ENCODE measurements at regions not wholly inside any gene's neighbourhood (a gene's known extent, or its start where the extent isn't known, plus 50 kb on each side); places are given as distances from the start of the nearest gene placed in this dataset.
"Not testable (repeated sequence)": the region's sequence is repeated elsewhere in the genome, so short reads cannot be mapped to it uniquely, and the experiment has no call there.

DNA sequence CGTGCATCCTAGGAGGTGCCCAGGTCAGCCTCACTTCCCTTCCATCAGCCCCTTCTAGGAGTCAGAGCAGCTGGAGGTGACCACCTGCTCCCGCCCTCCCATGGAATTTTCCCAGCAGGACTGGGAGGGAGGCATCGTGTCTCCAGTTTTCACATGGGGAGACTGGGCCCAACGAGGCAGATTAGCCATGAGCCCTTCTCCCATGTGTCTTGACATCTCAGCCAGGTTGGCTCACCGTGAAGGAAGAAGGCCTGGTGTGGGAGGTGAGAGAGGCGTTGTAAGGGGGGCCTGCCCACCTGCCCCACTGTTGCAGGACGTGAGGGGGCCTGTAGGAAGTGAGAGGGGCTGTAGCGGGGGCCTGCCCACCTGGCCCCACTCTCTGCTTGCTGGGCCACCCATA, 1521.4 kb downstream of the BRD1 start:
- no peak for DNase-seq (ENCODE audit: low read depth, low spot score)

GRCh38 chr22:48305726-48306235, 1521.9 kb downstream of the BRD1 start:
- no peak overlapping the region for H3K4me3 ChIP-seq (ENCODE audit: low read length)
- DNase-seq (ENCODE audit: low read depth, low spot score) = no peak

More for the DNA sequence above, 1521.4 kb downstream of the BRD1 start:
- H3K4me3 ChIP-seq (ENCODE audit: low read length) = no peak overlapping the region

- H3K4me3 ChIP-seq (ENCODE audit: low read length) = no peak overlapping the region
- DNase-seq (ENCODE audit: low read depth, low spot score) = no peak
These were observed 1524.3 kb downstream of the BRD1 start for GRCh38 chr22:48303369-48303725.

DNA sequence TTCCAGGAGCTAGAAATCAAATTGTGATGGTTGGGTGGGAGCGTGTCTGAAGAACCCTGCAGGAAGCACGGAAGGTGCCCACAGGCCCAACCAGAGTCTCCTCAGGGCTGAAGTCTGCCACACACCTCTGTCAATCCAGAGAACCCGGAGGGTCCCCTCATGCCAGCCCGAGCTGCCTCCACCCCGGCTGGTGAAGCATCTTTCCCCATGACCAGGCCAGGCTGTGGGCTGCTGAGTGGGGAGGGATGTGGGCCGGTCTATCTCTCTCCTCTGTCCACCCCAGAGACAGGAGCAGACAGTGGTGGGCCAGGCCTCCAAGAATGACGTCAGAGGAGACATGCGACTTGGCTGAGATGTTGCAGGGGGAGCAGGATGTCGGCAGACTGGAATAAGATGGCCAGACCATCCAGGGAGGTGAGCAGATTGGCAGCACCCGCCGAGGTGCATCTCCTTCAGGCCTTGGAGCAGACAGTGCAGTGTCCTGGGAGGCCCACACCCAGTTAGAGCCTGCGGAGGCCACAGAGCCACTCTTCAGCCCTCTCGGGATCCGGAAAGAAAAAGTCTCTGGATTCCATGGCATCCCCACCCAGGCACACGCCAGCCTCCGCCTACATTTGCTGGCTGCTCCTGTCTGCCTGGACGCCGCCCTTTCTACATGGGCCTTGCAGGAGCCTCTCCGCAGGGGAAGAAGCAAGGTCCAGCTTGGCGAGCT, 1524.9 kb downstream of the BRD1 start:
- no peak for DNase-seq (ENCODE audit: low read depth, low spot score)

GRCh38 chr22:48301908-48302307, 1525.8 kb downstream of the BRD1 start:
- DNase-seq (ENCODE audit: low read depth, low spot score) = no peak

More for the DNA sequence above, 1524.9 kb downstream of the BRD1 start:
- no peak overlapping the region for H3K4me3 ChIP-seq (ENCODE audit: low read length)

GRCh38 chr22:48301421-48301820, 1526.3 kb downstream of the BRD1 start:
- DNase-seq (ENCODE audit: low read depth, low spot score) = no peak
- H3K4me3 ChIP-seq (ENCODE audit: low read length) = no peak overlapping the region

More at GRCh38 chr22:48301908-48302307, 1525.8 kb downstream of the BRD1 start:
- no peak overlapping the region for H3K4me3 ChIP-seq (ENCODE audit: low read length)

DNA sequence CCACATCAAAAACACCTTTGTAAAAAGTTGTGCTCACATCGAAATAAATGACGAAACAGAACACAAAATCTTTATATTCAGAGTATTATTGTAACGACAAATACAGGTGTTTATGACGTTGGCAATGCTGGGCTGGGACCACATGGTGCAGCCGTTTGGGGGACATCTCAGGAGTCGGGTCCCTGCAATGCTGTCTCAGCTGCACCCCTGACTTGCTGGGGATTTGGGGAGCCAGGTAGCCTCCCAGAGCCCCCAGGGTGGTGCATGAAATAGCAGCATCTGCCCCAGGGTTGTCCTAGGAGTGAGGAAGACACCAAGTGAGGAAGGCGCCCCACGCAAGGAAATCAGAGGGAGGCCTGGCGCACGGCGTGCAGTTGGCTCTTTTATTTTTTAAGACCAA, 1526.8 kb downstream of the BRD1 start:
- DNase-seq (ENCODE audit: low read depth, low spot score) = no peak
- H3K4me3 ChIP-seq (ENCODE audit: low read length) = no peak overlapping the region

DNA sequence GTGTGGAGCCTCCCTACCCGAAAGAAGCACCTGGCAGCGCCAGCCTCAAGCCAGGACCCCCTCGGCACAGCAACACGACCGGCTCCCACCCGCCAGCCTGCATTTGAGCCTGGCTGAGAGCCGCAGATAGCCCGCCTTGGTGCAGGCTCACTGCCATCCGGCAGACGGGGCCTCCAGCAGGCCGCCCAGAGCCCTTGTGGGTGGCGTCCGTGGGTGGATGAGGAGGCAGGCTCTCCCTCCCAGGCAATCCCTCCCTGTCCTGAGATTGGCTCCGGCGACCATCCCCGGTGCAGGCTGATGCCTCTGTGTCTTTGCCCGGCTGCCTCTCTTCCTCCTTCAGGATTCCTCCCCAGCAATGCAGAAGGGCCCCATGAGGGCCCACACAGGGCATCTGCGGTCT, 1527.9 kb downstream of the BRD1 start:
- no peak for DNase-seq (ENCODE audit: low read depth, low spot score)

GRCh38 chr22:48299124-48299523, 1528.5 kb downstream of the BRD1 start:
- no peak for DNase-seq (ENCODE audit: low read depth, low spot score)
- no peak overlapping the region for H3K4me3 ChIP-seq (ENCODE audit: low read length)

More for the DNA sequence above, 1527.9 kb downstream of the BRD1 start:
- H3K4me3 ChIP-seq (ENCODE audit: low read length) = no peak overlapping the region

DNA sequence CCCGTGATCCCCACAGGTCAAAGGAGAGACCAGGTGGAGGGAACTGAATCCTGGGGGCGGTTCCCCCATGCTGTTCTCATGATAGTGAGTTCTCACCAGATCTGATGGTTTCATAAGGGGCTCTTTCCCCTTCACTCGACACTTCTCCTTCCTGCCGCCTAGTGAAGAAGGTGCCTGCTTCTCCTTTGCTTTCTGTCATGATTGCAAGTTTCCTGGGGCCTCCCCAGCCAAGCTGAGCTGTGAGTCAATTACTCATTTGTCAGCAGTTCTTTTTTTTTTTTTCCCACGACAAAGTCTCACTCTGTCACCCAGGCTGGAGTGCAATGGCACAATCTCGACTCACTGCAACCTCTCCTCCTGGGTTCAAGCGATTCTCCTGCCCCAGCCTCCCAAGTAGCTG, 1530.4 kb downstream of the BRD1 start:
- no peak overlapping the region for H3K4me3 ChIP-seq (ENCODE audit: low read length)
- no peak for DNase-seq (ENCODE audit: low read depth, low spot score)

GRCh38 chr22:48289954-48290353, 1527.5 kb downstream of the TBC1D22A start:
- not testable (repeated sequence) for H3K4me3 ChIP-seq (ENCODE audit: low read length); DNase-seq (ENCODE audit: low read depth, low spot score)

DNA sequence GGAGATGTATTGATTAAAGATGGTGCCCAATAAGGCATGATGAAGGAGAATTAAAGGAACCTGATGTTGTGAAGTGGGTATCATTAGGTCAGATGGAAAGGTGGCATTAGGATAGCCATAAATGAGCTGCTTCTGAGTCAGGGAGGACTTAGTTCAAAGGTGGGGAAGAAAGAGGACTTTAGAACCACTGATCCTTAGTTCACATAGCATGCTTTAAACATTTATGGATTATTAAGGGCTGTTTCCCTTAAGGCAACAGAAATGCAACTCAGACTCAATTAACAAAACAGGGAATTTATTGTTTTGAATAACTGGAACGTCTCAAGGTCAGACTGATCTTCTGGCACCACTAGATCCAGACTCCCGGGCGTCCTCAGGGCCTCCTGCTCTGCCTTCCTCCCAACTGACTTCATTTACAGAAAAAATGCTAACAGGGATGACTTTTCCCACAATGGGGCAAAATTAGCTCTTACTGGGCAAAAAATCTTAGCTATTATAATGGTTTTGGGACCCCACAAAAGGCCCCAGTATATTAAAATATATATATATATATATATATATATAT, 1526.0 kb downstream of the TBC1D22A start:
- no peak for DNase-seq (ENCODE audit: low read depth, low spot score)
- H3K4me3 ChIP-seq (ENCODE audit: low read length) = no peak overlapping the region

- no peak overlapping the region for H3K4me3 ChIP-seq (ENCODE audit: low read length)
- no peak for DNase-seq (ENCODE audit: low read depth, low spot score)
These were observed 1524.6 kb downstream of the TBC1D22A start for GRCh38 chr22:48287031-48287430.

DNA sequence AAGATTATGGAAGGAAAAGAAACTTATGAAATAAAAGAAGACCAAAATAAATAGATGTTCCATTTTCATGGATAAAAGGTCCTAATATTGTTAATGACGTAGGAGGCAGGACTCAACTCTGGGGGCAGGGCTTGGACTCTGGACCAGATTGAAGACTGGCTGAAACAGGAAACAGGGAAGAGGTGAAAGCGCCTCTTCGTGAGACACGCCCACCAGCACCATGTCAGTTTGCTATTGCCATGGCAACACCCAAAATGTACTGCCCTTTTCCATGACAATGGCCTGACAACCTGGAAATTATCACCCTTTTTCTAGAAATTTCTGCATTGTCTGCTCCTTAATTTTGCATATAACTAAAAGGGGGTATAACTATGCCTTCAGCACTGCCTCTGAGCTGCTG, 1522.2 kb downstream of the TBC1D22A start:
- no peak for DNase-seq (ENCODE audit: low read depth, low spot score)
- no peak overlapping the region for H3K4me3 ChIP-seq (ENCODE audit: low read length)

DNA sequence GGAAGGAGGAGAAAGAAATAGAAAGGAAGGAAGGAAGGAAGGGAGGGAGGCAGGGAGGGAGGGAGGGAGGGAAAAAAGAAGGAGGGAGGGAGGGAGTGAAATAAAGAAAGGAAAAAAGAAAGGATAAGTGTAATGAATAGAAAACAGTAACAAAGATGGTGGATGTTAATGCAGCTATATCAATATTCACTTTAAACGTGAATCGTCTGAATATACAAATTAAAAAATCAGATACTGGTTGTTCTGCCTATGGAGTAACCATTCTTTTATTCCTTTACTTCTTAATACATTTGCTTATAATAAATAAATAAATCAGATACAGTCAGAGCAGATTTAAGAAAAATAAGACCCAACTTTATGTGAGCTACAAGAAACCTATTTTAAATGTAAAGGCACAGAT, 1520.4 kb downstream of the TBC1D22A start:
- no peak for DNase-seq (ENCODE audit: low read depth, low spot score)

DNA sequence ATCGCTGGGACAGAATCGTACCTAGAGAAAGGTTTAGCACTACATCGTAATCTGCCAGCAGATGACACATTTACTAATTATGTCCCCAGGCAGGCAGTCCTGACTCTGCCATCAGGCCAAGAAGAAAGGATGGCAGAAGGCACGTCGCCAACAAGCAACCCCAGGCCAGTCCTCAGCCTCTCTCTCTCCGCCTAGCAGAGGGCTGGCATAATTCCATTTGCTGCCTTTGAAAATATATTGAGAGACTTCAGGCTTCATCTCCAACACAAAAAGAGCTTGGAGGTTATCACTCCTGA, 1517.0 kb downstream of the TBC1D22A start:
- DNase-seq (ENCODE audit: low read depth, low spot score) = no peak
- H3K4me3 ChIP-seq (ENCODE audit: low read length) = no peak overlapping the region

More for the DNA sequence above, 1520.4 kb downstream of the TBC1D22A start:
- no peak overlapping the region for H3K4me3 ChIP-seq (ENCODE audit: low read length)

DNA sequence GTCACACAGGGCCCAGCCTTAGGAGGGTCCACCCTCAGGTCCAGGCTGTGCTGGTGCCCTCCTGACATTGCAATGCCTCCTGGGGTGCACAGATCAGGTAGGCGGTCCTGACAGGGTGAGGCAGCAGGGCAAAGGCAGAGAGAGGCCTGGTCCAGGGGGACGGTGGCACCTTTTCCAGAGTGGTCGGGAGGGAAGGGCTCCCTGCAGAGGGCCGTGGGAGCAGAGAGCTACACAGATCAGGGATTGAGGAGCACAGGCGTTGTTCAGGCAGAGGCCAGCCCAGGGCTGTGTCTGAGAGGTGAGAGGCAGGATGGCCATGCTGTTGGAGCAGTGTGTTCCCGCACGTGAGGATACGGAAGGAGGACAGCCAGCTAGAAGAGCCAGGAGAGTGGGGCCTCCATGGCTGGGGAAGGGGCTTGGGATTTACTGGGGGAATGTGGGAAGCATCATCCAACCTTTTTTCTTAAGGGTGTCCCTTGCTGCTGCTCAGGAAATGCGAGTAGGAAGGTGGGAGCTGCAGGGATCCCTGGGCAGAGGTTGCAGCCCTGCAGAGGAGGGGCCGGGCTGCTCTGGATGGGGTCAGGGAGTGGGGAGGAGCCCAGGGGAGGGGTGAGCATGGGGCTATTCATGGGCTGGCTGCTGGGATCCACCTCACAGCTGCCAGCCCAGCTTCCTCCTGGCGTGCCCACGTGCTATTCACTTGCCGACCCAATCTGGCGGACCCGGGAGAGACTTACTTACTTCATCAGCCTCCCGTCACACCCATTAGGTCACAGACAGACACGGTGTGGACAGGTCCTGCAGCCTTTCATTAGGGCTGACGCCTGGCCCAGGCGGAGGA, 1516.4 kb downstream of the TBC1D22A start:
- DNase-seq (ENCODE audit: low read depth, low spot score) = no peak
- no peak overlapping the region for H3K4me3 ChIP-seq (ENCODE audit: low read length)

DNA sequence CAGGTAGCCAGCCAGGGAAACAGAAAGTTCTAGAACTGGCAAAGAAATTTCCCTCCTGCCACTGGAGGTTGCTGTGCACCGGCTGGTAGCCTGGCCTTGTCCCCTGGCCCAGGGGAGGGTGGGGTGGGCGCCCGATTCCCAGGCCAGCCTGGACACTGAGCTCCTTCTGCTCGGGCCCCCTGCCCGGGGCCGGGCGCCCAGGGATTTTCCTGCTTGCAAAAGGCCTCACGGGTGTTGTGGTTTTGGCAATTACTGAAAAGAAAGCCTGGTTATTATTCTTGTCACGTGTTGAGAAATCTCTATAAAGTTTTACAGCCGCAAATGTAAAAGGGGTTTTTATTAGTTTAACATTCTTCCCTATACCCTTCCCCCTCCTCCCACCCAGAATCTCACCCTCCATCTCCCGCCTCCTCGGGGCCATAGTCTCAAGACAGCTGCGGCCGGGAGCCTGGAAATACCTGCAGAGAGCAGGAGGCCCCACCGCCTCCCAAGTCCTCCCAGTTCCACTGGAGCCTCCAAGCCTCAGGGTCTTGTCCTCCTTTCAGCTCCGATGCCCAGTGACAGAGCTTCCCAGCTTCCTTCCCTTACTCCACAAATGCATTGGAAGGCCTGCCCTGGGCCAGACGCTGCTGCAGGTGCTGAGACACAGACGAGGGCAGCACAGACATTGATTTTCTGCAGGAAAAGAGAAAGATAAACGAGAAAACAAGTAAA, 1515.6 kb downstream of the TBC1D22A start:
- no peak overlapping the region for H3K4me3 ChIP-seq (ENCODE audit: low read length)
- DNase-seq (ENCODE audit: low read depth, low spot score) = no peak

- DNase-seq (ENCODE audit: low read depth, low spot score) = no peak
- no peak overlapping the region for H3K4me3 ChIP-seq (ENCODE audit: low read length)
These were observed 1514.8 kb downstream of the TBC1D22A start for GRCh38 chr22:48276994-48277867.

Measured in Jurkat, Clone E6-1 (cell line).